ENCODE measurements at regions not wholly inside any gene's neighbourhood (a gene's known extent, or its start where the extent isn't known, plus 50 kb on each side); places are given as distances from the start of the nearest gene placed in this dataset.

DNA sequence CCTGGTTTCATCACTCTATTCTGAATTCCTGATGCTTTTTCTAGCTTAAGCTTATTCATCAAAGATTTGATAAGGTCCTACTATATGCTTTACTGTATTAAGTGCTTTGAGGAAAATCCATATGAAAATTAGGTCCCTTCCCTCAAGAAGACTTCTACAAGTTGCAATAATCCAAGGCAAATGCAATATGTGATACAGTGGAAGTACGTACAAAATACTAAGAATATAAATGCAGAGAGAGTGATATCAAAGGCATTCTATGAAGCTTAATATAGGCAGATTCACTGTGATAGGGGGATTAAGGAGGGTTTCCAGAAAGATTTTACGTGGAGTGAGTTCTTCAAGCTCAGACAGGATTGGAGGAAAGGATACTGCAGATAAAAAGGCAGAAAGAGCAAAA is 142.1 kb downstream of the C6orf118 start:
- TF ChIP-seq POLR2A (IDR thresholded peaks at IDR 0.05), result no peak
- TF ChIP-seq, protein P1, sequence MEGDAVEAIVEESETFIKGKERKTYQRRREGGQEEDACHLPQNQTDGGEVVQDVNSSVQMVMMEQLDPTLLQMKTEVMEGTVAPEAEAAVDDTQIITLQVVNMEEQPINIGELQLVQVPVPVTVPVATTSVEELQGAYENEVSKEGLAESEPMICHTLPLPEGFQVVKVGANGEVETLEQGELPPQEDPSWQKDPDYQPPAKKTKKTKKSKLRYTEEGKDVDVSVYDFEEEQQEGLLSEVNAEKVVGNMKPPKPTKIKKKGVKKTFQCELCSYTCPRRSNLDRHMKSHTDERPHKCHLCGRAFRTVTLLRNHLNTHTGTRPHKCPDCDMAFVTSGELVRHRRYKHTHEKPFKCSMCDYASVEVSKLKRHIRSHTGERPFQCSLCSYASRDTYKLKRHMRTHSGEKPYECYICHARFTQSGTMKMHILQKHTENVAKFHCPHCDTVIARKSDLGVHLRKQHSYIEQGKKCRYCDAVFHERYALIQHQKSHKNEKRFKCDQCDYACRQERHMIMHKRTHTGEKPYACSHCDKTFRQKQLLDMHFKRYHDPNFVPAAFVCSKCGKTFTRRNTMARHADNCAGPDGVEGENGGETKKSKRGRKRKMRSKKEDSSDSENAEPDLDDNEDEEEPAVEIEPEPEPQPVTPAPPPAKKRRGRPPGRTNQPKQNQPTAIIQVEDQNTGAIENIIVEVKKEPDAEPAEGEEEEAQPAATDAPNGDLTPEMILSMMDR (IDR thresholded peaks at IDR 0.05), result no peak

Data from tibial nerve (tissue), 3 donors.